ENCODE measurements at regions not wholly inside any gene's neighbourhood (a gene's known extent, or its start where the extent isn't known, plus 50 kb on each side); places are given as distances from the start of the nearest gene placed in this dataset.

DNA sequence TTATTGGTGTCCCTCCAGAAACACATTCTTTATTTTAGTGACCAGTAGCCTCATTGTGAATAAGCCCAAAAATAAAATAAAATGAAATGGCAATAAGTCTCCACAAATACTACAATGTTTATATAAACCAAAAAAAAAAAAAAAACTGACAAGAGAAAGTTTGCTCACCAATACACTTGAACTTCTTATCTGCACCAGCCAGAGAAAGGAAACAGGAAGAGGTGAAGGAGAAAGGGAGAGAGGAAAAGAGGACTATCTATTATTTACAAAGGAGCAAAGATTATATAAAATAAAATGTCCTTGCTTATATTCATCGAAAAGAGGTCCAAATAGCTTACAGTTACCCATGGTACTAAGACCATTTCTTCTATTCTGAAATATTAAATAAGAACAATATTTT lies 176.4 kb upstream of the CCNG1 start:
- Histone ChIP-seq H3K27me3 (ENCODE audit: control insufficient read depth, insufficient read depth, low read length) (no peaks in the 10 kb centered on the region), H3K9me1 (ENCODE audit: insufficient read depth, low read length) (no peaks in the 10 kb centered on the region), H3K4me1 (ENCODE audit: control insufficient read depth, insufficient read depth, low read length) (no peaks in the 10 kb centered on the region), H2BK5ac (ENCODE audit: low read depth, low read length, poor library complexity, severe bottlenecking) (no peak overlapping the region), H2AK9ac (replicated peaks; ENCODE audit: low read depth, low read length, poor library complexity) (no peak overlapping the region), H2AK5ac (ENCODE audit: low read depth, low read length) (no peak overlapping the region), H2BK15ac (ENCODE audit: low read depth, low read length) (no peak overlapping the region), H3K4me2 (ENCODE audit: low read depth, low read length) (no peak overlapping the region), H4K5ac (ENCODE audit: low read depth, low read length) (no peak overlapping the region), H3K9ac (ENCODE audit: low read depth, low read length) (no peak overlapping the region), H2BK20ac (ENCODE audit: low read depth, low read length) (no peak overlapping the region), H2AFZ (replicated peaks; ENCODE audit: low read length, poor library complexity) (no peak overlapping the region), H3K79me1 (ENCODE audit: low read depth in 1 of 2, low read length in 2 of 2) (no peaks in the 10 kb centered on the region), H3K14ac (replicated peaks; ENCODE audit: low read depth, low read length) (no peak overlapping the region), H3K4me3 (ENCODE audit: insufficient read depth, low read depth, low read length) (no peak overlapping the region), H4K91ac (ENCODE audit: insufficient read depth, low read depth, low read length) (no peak overlapping the region), H3K23ac (ENCODE audit: low read depth, low read length) (no peak overlapping the region), H3K4ac (ENCODE audit: low read depth, low read length) (no peak overlapping the region), H3K18ac (ENCODE audit: low read depth, low read length) (no peak overlapping the region), H2BK120ac (ENCODE audit: low read depth, low read length) (no peak overlapping the region), H3K9me3 (ENCODE audit: control insufficient read depth, insufficient read depth, low read length) (peaks cover 6% of the 10 kb centered on the region), H3K27ac (ENCODE audit: insufficient read depth, low read length) (no peak overlapping the region), H3K56ac (ENCODE audit: extremely low read depth, insufficient read depth, low read length) (no peak overlapping the region), H4K20me1 (ENCODE audit: insufficient read depth, low read length) (no peaks in the 10 kb centered on the region), H4K8ac (ENCODE audit: low read depth in 2 of 2, low read length in 2 of 2) (no peak overlapping the region), H3K36me3 (ENCODE audit: control insufficient read depth, insufficient read depth, low read length) (no peaks in the 10 kb centered on the region)
- CTCF ChIA-PET: interaction anchor here (0.6 kb wide), 1 partner anchor 16 kb away, joined by 5 read pairs; no protein-coding TSS in a partner anchor
- no peak for ATAC-seq (ENCODE audit: low read depth)
- in situ Hi-C loops (cut with MboI; ENCODE audit: low sequenced_read_pairs) (no loop called here), intact Hi-C loops (cut with micrococcal nuclease) (no loop called here), dilution Hi-C loops (cut with HindIII; ENCODE audit: low sequenced_read_pairs, unreplicated experiment) (no loop called here)
- no TSS peak for BruUV-seq (replicated peaks)
- no CpG with 5 or more reads among the region's 1 CpG for WGBS, 2 experiments (ENCODE audit: extremely low coverage in 2 of 2, insufficient read length in 1 of 2)
- no peak for DNase-seq
- TF ChIP-seq NFE2L2 (IDR thresholded peaks at IDR 0.05; ENCODE audit: low read depth, low read length) (no peak), MXI1 (IDR thresholded peaks at IDR 0.05; ENCODE audit: borderline replicate concordance, low read depth, low read length) (no peak), CHD1 (IDR thresholded peaks at IDR 0.05; ENCODE audit: low read depth, low read length) (no peak), CEBPB (IDR thresholded peaks at IDR 0.05; ENCODE audit: low read depth, low read length) (no peak), CTCF (conservative IDR thresholded peaks at IDR 0.05; ENCODE audit: low read depth, low read length) (no peak), FOS (IDR thresholded peaks at IDR 0.05; ENCODE audit: low read depth, low read length) (no peak), BHLHE40 (IDR thresholded peaks at IDR 0.05; ENCODE audit: low read depth, low read length) (no peak), MAFK (IDR thresholded peaks at IDR 0.05; ENCODE audit: low read depth, low read length) (no peak), SMC3 (IDR thresholded peaks at IDR 0.05; ENCODE audit: low read depth, low read length) (no peak), RFX5 (IDR thresholded peaks at IDR 0.05; ENCODE audit: low read depth, low read length) (no peak)
- TF ChIP-seq, protein P1, sequence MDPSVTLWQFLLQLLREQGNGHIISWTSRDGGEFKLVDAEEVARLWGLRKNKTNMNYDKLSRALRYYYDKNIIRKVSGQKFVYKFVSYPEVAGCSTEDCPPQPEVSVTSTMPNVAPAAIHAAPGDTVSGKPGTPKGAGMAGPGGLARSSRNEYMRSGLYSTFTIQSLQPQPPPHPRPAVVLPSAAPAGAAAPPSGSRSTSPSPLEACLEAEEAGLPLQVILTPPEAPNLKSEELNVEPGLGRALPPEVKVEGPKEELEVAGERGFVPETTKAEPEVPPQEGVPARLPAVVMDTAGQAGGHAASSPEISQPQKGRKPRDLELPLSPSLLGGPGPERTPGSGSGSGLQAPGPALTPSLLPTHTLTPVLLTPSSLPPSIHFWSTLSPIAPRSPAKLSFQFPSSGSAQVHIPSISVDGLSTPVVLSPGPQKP (IDR thresholded peaks at IDR 0.05; ENCODE audit: borderline replicate concordance, low read depth, low read length): no peak
- POLR2A ChIA-PET (ENCODE audit: unreplicated experiment): no interaction called here

Data from IMR-90 (cell line).